ENCODE measurements at regions not wholly inside any gene's neighbourhood (a gene's known extent, or its start where the extent isn't known, plus 50 kb on each side); places are given as distances from the start of the nearest gene placed in this dataset.
"Not testable (repeated sequence)": the region's sequence is repeated elsewhere in the genome, so short reads cannot be mapped to it uniquely, and the experiment has no call there.

GRCh38 chr1:235059221-235059620 is 69.4 kb downstream of the TOMM20 start:
- H3K27me3 Mint-ChIP-seq: peaks cover 2% of the 10 kb centered on the region
- H3K4me3 Mint-ChIP-seq: no peak overlapping the region
- H3K4me1 Mint-ChIP-seq: peaks cover 32% of the 10 kb centered on the region
- no peaks in the 10 kb centered on the region for H3K36me3 Mint-ChIP-seq
- POLR2A ChIA-PET: interaction anchor here (0.6 kb wide), 1 partner anchor 152 kb away, joined by 4 read pairs; no protein-coding TSS in a partner anchor
- no peak for ATAC-seq (ENCODE audit: low read depth)
- peaks cover 3% of the 10 kb centered on the region for H3K9me3 Mint-ChIP-seq
- no peak overlapping the region for H3K27ac Mint-ChIP-seq
- DNase-seq: no peak

- no peak overlapping the region for H3K4me3 Mint-ChIP-seq
- H3K4me1 Mint-ChIP-seq: peaks cover 30% of the 10 kb centered on the region
- H3K36me3 Mint-ChIP-seq: no peaks in the 10 kb centered on the region
- no peak overlapping the region for H3K27ac Mint-ChIP-seq
- ATAC-seq (ENCODE audit: low read depth) (no peak), DNase-seq (no peak)
- POLR2A ChIA-PET: interaction anchor here (0.6 kb wide), 1 partner anchor 151 kb away, joined by 4 read pairs; no protein-coding TSS in a partner anchor
- H3K9me3 Mint-ChIP-seq: peaks cover 4% of the 10 kb centered on the region
- peaks cover 2% of the 10 kb centered on the region for H3K27me3 Mint-ChIP-seq
These were observed 69.9 kb downstream of the TOMM20 start for GRCh38 chr1:235058695-235059094.

- Mint-ChIP-seq H3K27ac (no peak overlapping the region), H3K4me1 (peaks cover 20% of the 10 kb centered on the region), H3K36me3 (no peaks in the 10 kb centered on the region), H3K9me3 (peaks cover 4% of the 10 kb centered on the region), H3K27me3 (peaks cover 2% of the 10 kb centered on the region), H3K4me3 (no peak overlapping the region)
- POLR2A ChIA-PET: interaction anchor here (0.6 kb wide), 1 partner anchor 77 kb away, joined by 3 read pairs; no protein-coding TSS in a partner anchor
- DNase-seq (no peak), ATAC-seq (ENCODE audit: low read depth) (no peak)
These were observed 71.0 kb downstream of the TOMM20 start for GRCh38 chr1:235057385-235058306.

- H3K36me3 Mint-ChIP-seq: no peaks in the 10 kb centered on the region
- H3K4me1 Mint-ChIP-seq: peaks cover 16% of the 10 kb centered on the region
- H3K4me3 Mint-ChIP-seq: no peak overlapping the region
- DNase-seq: no peak
- H3K9me3 Mint-ChIP-seq: peaks cover 4% of the 10 kb centered on the region
- no peak overlapping the region for H3K27ac Mint-ChIP-seq
- peaks cover 2% of the 10 kb centered on the region for H3K27me3 Mint-ChIP-seq
- POLR2A ChIA-PET: no interaction called here
- no peak for ATAC-seq (ENCODE audit: low read depth)
These were observed 71.7 kb downstream of the TOMM20 start for GRCh38 chr1:235056937-235057336.

- H3K4me3 Mint-ChIP-seq: no peak overlapping the region
- peaks cover 4% of the 10 kb centered on the region for H3K9me3 Mint-ChIP-seq
- H3K36me3 Mint-ChIP-seq: no peaks in the 10 kb centered on the region
- peaks cover 3% of the 10 kb centered on the region for H3K4me1 Mint-ChIP-seq
- POLR2A ChIA-PET: no interaction called here
- peaks cover 2% of the 10 kb centered on the region for H3K27me3 Mint-ChIP-seq
- ATAC-seq (ENCODE audit: low read depth) (no peak), DNase-seq (no peak)
- H3K27ac Mint-ChIP-seq: no peak overlapping the region
These were observed 73.7 kb downstream of the TOMM20 start for GRCh38 chr1:235054936-235055335.

- Mint-ChIP-seq H3K4me1 (peaks cover 3% of the 10 kb centered on the region), H3K36me3 (no peaks in the 10 kb centered on the region), H3K27ac (no peak overlapping the region), H3K9me3 (peaks cover 4% of the 10 kb centered on the region), H3K27me3 (peaks cover 2% of the 10 kb centered on the region), H3K4me3 (no peak overlapping the region)
- POLR2A ChIA-PET: no interaction called here
- DNase-seq (no peak), ATAC-seq (ENCODE audit: low read depth) (no peak)
These were observed 74.2 kb downstream of the TOMM20 start for GRCh38 chr1:235054466-235054865.

- H3K9me3 Mint-ChIP-seq: peaks cover 4% of the 10 kb centered on the region
- H3K27ac Mint-ChIP-seq: no peak overlapping the region
- ATAC-seq (ENCODE audit: low read depth) (no peak), DNase-seq (no peak)
- POLR2A ChIA-PET: no interaction called here
- no peaks in the 10 kb centered on the region for H3K36me3 Mint-ChIP-seq
- peaks cover 10% of the 10 kb centered on the region for H3K4me1 Mint-ChIP-seq
- H3K4me3 Mint-ChIP-seq: no peak overlapping the region
- H3K27me3 Mint-ChIP-seq: no peaks in the 10 kb centered on the region
These were observed 76.3 kb downstream of the TOMM20 start for GRCh38 chr1:235052067-235053008.

- ATAC-seq (ENCODE audit: low read depth) (no peak), DNase-seq (no peak)
- Mint-ChIP-seq H3K36me3 (no peaks in the 10 kb centered on the region), H3K4me3 (no peak overlapping the region), H3K4me1 (peaks cover 9% of the 10 kb centered on the region), H3K27me3 (no peaks in the 10 kb centered on the region), H3K9me3 (peaks cover 2% of the 10 kb centered on the region), H3K27ac (no peak overlapping the region)
- POLR2A ChIA-PET: no interaction called here
These were observed 77.1 kb downstream of the TOMM20 start for GRCh38 chr1:235051521-235051920.

- no peak overlapping the region for H3K27ac Mint-ChIP-seq
- no peak overlapping the region for H3K4me3 Mint-ChIP-seq
- POLR2A ChIA-PET: no interaction called here
- peaks cover 2% of the 10 kb centered on the region for H3K9me3 Mint-ChIP-seq
- no peak for DNase-seq
- no peak for ATAC-seq (ENCODE audit: low read depth)
- H3K36me3 Mint-ChIP-seq: no peaks in the 10 kb centered on the region
- peaks cover 14% of the 10 kb centered on the region for H3K4me1 Mint-ChIP-seq
- H3K27me3 Mint-ChIP-seq: no peaks in the 10 kb centered on the region
These were observed 77.7 kb downstream of the TOMM20 start for GRCh38 chr1:235050911-235051360.

GRCh38 chr1:235049716-235050378 is 78.8 kb downstream of the TOMM20 start:
- H3K27me3 Mint-ChIP-seq; H3K36me3 Mint-ChIP-seq; ATAC-seq (ENCODE audit: low read depth); H3K27ac Mint-ChIP-seq; H3K9me3 Mint-ChIP-seq; H3K4me3 Mint-ChIP-seq; DNase-seq: not testable (repeated sequence)
- H3K4me1 Mint-ChIP-seq: peaks cover 24% of the 10 kb centered on the region
- POLR2A ChIA-PET: interaction anchor here (1.0 kb wide), 1 partner anchor 13 kb away, joined by 4 read pairs; no protein-coding TSS in a partner anchor

- peaks cover 27% of the 10 kb centered on the region for H3K4me1 Mint-ChIP-seq
- H3K27me3 Mint-ChIP-seq: no peaks in the 10 kb centered on the region
- ATAC-seq (ENCODE audit: low read depth): no peak
- H3K4me3 Mint-ChIP-seq: no peak overlapping the region
- no peak for DNase-seq
- POLR2A ChIA-PET: interaction anchor here (1.0 kb wide), 1 partner anchor 14 kb away, joined by 4 read pairs; no protein-coding TSS in a partner anchor
- H3K27ac Mint-ChIP-seq: no peak overlapping the region
- no peaks in the 10 kb centered on the region for H3K36me3 Mint-ChIP-seq
- H3K9me3 Mint-ChIP-seq: peaks cover under 1% of the 10 kb centered on the region
These were observed 79.4 kb downstream of the TOMM20 start for GRCh38 chr1:235049217-235049616.

- H3K4me1 Mint-ChIP-seq: peaks cover 27% of the 10 kb centered on the region
These were observed 81.2 kb downstream of the TOMM20 start for GRCh38 chr1:235047331-235047871.

More at GRCh38 chr1:235047331-235047871, 81.2 kb downstream of the TOMM20 start:
- DNase-seq (no peak), ATAC-seq (ENCODE audit: low read depth) (no peak)
- Mint-ChIP-seq H3K4me3 (no peak overlapping the region), H3K9me3 (no peaks in the 10 kb centered on the region), H3K27me3 (no peaks in the 10 kb centered on the region), H3K27ac (peak overlapping the region; percentile 14), H3K36me3 (no peaks in the 10 kb centered on the region)
- POLR2A ChIA-PET: interaction anchor here (1.1 kb wide), 1 partner anchor 37 kb away, joined by 4 read pairs; no protein-coding TSS in a partner anchor
